Left lobe of liver (tissue), 2 donors: ENCODE measurements at regions not wholly inside any gene's neighbourhood (a gene's known extent, or its start where the extent isn't known, plus 50 kb on each side); places are given as distances from the start of the nearest gene placed in this dataset.
"Not testable (repeated sequence)": the region's sequence is repeated elsewhere in the genome, so short reads cannot be mapped to it uniquely, and the experiment has no call there.

Experiments
- ATAC-seq: fragments of 200-7000 bp; cut with Tn5 transposase; one replicate; pipeline ENCODE4 v1.9.1; 2020; ENCODE audit warnings: mild to moderate bottlenecking, moderate library complexity
- DNase-seq: peaks from one replicate; pipeline ENCODE4 v3.0.0-alpha.2; 2020; ENCODE audit warnings: low spot score
- donor health status: DM: no; HTN: no; CAD: no; lungs with moderate emphysema.
- donor health status: DM: no; HTN: yes; CAD: no.

GRCh38 chr1:95583661-95584210 is 349.7 kb downstream of the RWDD3 start:
- no peak for ATAC-seq
- DNase-seq, result no peak

DNA sequence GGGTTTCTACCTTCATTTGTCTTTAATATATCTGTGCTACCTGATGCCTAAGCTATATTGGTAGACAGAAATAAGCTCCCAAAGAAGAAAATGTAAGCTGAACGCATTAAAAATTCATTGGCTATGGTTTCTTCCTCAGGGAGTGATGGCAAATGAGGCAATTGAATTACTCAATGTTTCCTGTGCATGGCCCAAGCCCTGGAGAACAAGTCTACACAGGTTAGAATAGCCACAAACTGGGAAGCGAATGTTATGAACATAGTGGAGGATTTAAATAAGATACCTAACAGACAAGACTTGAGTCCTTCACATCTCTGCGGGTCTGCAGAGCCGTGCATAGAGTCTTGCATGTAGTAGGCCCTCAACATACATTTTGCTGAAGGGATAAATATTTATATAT is 350.3 kb downstream of the RWDD3 start:
- ATAC-seq, result no peak

DNA sequence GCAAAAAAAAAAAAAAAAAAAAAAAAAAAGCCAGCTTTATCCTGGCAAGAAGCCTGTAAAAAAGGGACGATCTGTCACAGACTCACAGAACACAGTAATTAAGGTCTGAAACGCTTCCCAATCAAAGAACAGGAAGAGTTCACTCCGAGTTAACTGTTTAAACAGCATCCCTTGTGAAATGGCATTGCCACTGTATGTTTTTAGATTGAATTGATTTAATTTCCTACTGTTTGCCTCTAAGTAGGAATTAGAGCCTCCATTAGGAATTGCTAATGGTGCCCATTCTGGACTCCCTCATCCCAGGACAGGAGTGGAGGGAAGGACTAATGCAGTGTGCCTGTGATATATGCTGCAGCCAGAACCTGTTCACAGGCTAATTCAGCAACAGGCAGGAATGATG is 370.8 kb downstream of the RWDD3 start:
- DNase-seq, result no peak
- no peak for ATAC-seq

More for the DNA sequence above, 350.3 kb downstream of the RWDD3 start:
- DNase-seq, result no peak

GRCh38 chr1:95614197-95614596 is 380.2 kb downstream of the RWDD3 start:
- DNase-seq, result no peak
- no peak for ATAC-seq

GRCh38 chr1:95615421-95615820 is 381.4 kb downstream of the RWDD3 start:
- DNase-seq (no peak), ATAC-seq (no peak)

DNA sequence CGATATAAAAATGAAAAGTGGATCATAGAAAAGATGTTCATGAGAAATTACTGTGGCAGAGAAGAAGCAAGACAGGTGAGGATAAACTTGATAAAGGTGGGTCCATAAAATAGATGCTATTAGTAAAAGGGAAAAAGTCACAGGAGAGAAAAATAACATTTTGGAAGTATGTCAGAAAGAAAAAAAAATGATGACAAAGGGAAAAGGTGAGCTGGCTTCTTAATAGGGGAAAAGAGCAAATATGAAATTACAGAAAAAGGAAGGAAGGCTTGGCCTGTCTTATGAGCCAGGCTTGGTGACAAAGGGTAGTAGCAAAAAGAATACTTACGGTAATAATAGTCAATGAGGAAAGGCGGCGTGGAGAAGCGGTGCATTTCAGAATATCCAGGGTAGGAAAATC is 386.1 kb downstream of the RWDD3 start:
- ATAC-seq, result no peak
- no peak for DNase-seq

GRCh38 chr1:95622609-95623008 is 388.6 kb downstream of the RWDD3 start:
- DNase-seq (no peak), ATAC-seq (no peak)

DNA sequence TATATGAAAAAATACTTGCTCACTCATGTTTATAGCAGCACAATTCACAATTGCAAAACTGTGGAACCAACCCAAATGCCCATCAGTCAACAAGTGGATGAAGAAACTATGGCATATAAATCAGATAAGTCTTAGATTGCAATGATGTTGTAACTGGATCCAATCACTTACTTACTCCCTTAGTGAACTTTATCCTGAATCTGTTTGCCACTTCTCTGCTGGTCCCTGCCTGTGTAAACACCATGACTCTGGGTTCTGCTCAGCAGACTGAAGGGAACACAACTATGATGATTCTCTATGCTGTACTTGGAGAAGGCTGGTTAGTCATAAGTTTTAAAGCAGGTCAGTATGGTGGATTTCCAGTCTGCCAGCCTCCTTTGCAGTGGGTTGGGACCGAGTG is 391.2 kb downstream of the RWDD3 start:
- ATAC-seq (peak; percentile 97), DNase-seq (no peak)

DNA sequence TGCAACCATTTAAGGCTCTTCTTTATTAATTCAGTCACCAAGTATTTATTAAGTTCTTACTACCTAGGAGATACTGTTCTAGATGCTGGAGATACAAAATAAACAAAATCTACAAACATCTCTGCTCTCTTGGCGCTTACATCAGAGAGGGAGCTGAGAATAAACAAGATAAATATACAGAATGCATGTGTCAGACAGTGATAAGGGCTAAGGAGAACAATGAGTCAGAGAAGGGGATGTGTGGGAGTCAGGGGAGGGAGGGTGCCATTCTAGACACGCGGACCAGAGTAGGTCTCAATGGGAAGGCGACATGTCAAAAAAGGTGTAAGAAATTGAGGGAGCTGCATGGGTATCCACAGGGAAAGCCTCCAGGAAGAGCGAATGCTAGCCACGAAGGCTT is 393.2 kb downstream of the RWDD3 start:
- ATAC-seq (no peak), DNase-seq (no peak)

GRCh38 chr1:95631695-95632094 is 397.7 kb downstream of the RWDD3 start:
- ATAC-seq (no peak), DNase-seq (no peak)

- ATAC-seq (no peak), DNase-seq (no peak)
Measured at GRCh38 chr1:95635811-95636210, 401.8 kb downstream of the RWDD3 start.

GRCh38 chr1:95636897-95637296 is 402.9 kb downstream of the RWDD3 start:
- ATAC-seq, result no peak
- no peak for DNase-seq

DNA sequence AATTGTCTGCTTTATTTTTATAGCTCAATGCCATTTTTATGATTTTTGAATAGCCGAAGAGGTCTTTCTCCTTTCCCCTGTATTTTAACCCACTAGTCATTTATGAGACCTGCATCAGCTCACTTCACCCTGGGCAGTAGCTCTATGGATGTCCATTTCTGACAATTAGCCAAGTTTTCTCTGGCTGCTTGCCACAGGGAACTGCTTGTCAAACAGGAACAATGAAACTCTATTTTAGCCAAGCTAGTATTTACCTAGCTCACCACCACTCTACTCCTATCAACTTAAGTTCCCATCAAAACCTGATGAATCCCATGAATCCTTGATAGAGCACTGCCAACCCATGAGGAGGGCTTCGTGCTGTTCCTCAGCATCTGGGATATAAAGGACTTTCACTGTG is 406.7 kb downstream of the RWDD3 start:
- DNase-seq (peak; percentile 64), ATAC-seq (peak; percentile 72)

DNA sequence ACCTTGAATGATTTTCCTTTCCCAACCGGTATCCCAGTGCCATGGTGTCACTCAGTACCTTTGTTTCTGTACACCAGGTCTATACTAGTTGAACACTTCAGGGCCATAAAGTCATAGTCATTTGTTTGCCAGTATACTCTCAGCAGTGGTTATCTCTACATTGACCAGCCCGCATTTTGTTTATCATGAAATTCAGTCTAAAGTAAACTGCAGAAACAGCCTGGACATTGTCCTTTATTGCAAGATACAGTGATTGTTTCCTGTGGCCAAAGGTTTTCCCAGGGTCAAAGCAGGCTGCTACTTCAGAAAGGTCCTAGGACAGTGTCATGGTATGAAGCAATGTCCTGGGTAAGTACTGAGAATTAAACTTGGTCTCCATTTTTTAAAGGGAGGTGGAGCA is 407.4 kb downstream of the RWDD3 start:
- DNase-seq, result no peak
- ATAC-seq, result peak; percentile 78

DNA sequence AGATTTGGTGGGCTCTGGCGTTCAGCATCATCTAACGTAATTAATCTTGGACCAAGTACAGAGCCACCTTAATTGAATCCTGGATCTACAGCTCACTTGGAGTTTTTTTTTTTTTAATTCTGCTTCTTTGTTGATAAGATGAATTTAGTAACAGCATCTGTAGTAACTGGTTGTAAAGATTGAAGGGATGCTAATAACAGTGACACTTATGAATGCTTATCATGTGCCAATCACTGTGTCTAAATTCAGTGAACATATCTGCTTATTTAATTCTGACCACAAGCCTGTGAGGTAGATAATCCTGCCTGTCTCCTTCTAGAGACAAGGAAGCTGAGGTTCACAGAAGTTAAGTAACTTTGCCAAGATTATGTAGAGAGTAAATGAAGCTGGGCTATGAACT is 408.0 kb downstream of the RWDD3 start:
- ATAC-seq, result no peak
- DNase-seq, result no peak

GRCh38 chr1:95643071-95643470 is 409.1 kb downstream of the RWDD3 start:
- ATAC-seq (no peak), DNase-seq (no peak)

DNA sequence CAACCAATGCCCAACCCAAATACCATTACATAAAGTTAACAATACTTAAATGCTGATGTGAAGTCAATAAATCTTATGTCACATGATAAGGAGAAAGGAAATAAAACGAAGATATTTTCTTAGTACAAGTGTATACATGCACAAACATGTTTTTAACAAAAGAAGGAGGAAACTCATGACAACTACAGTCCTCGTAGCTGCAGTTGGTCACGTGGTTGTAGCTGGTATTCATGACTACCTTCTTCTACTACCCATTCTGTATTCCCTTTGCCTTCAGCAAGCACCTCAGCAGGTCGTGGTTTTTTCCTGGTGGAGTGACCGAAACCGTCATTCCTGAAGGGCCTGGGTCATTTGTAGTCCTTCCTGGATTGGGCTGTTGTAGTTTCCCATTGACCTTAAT is 411.1 kb downstream of the RWDD3 start:
- not testable (repeated sequence) for ATAC-seq

GRCh38 chr1:95650631-95651030 is 416.6 kb downstream of the RWDD3 start:
- DNase-seq, result no peak
- no peak for ATAC-seq

More for the DNA sequence above, 411.1 kb downstream of the RWDD3 start:
- DNase-seq, result not testable (repeated sequence)

- ATAC-seq (no peak), DNase-seq (no peak)
Measured at GRCh38 chr1:95652423-95652965, 418.5 kb downstream of the RWDD3 start.

DNA sequence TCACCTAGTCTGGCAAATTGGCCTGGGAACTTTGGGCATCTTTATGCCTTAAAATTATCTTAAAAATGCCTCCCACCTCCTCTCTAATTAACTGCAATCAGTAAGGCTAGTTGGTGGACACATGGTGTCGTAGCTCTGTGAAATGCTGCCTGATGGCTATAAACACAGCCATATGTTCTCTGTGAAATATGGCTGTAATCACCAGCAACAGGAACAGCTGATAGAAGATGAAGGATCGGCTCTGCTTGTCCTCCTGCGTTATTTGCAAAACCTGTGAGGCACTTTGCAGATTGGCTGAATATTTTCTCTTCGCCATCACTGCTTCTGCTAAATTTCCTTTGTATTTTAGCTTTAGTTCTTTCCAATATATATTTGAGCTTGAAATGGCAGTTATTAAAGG is 419.6 kb downstream of the RWDD3 start:
- ATAC-seq (no peak), DNase-seq (no peak)

- ATAC-seq (no peak), DNase-seq (no peak)
Measured at GRCh38 chr1:95655321-95656020, 421.5 kb downstream of the RWDD3 start.

GRCh38 chr1:95657248-95657647 is 423.2 kb downstream of the RWDD3 start:
- no peak for DNase-seq
- no peak for ATAC-seq

DNA sequence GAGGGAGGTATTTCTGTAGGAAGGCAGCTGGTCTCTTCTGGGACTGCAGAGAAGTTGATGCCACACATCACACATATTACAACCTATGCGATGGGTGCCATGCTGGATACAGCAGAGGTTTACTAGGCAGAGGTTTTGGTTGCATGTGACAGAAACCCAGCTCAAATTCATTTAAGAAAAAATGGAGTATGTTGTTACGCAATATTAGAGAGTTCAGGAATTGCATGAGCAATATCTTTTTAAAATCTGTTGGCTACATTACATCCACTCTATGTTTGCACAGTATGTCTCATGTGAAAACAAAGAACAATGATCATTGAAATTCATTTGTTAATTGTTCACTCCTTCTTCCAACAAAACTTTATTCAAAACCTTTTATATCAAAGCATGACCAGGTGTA is 425.2 kb downstream of the RWDD3 start:
- no peak for ATAC-seq
- DNase-seq, result no peak
